ENCODE measurements at regions not wholly inside any gene's neighbourhood (a gene's known extent, or its start where the extent isn't known, plus 50 kb on each side); places are given as distances from the start of the nearest gene placed in this dataset.

DNA sequence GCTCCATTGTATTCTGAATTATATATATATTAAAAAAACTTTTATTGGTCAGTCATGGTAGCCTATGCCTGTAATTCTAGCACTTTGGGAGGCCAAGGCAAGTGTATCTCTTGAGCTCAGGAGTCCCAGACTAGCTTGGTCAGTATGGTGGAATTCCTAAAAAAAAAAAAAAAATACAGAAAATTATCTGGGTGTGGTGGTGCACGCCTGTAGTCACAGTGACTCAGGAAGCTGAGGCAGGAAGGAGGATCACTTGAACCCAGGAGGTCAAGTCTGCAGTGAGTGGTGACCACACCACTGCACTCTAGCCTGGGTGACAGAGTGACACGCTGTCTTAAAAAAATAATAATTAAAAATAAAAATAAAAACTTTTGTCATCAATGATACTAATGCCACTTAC, 133.2 kb downstream of the FAT3 start:
- TF ChIP-seq, protein P1, sequence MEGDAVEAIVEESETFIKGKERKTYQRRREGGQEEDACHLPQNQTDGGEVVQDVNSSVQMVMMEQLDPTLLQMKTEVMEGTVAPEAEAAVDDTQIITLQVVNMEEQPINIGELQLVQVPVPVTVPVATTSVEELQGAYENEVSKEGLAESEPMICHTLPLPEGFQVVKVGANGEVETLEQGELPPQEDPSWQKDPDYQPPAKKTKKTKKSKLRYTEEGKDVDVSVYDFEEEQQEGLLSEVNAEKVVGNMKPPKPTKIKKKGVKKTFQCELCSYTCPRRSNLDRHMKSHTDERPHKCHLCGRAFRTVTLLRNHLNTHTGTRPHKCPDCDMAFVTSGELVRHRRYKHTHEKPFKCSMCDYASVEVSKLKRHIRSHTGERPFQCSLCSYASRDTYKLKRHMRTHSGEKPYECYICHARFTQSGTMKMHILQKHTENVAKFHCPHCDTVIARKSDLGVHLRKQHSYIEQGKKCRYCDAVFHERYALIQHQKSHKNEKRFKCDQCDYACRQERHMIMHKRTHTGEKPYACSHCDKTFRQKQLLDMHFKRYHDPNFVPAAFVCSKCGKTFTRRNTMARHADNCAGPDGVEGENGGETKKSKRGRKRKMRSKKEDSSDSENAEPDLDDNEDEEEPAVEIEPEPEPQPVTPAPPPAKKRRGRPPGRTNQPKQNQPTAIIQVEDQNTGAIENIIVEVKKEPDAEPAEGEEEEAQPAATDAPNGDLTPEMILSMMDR (IDR thresholded peaks at IDR 0.05; ENCODE audit: insufficient read depth, low read length, poor library complexity, severe bottlenecking) = no peak
- no peak for TF ChIP-seq EZH2phosphoT487 (conservative IDR thresholded peaks at IDR 0.05; ENCODE audit: low read length)

Measured in SU-DHL-6 (cell line).